GM18505 (cell line): ENCODE measurements at regions not wholly inside any gene's neighbourhood (a gene's known extent, or its start where the extent isn't known, plus 50 kb on each side); places are given as distances from the start of the nearest gene placed in this dataset.

Experiments used
- ATAC-seq: cut with Tn5 transposase; IDR thresholded peaks from one replicate; pipeline ENCODE4 v1.9.1; 2021; ENCODE audit not compliant: unreplicated experiment
- POLR2A ChIP-seq: IDR thresholded peaks from 4 replicates; pipeline ENCODE4 v1.6.1; 2011; ENCODE audit warnings: borderline replicate concordance; ENCODE audit not compliant: insufficient read depth, insufficient read length; ENCODE audit errors: extremely low read depth

- TF ChIP-seq POLR2A: no peak
- ATAC-seq: no peak
Measured at GRCh38 chr4:144494280-144494679, 151.7 kb upstream of the HHIP start.

GRCh38 chr4:144495944-144496343 is 150.0 kb upstream of the HHIP start:
- no peak for TF ChIP-seq POLR2A
- no peak for ATAC-seq

- TF ChIP-seq POLR2A: no peak
- ATAC-seq: peak; percentile 85
Measured at GRCh38 chr4:144499777-144500176, 146.2 kb upstream of the HHIP start.

- no peak for TF ChIP-seq POLR2A
- no peak for ATAC-seq
Measured at GRCh38 chr4:144501231-144501780, 144.7 kb upstream of the HHIP start.

GRCh38 chr4:144504883-144505282 is 141.1 kb upstream of the HHIP start:
- TF ChIP-seq POLR2A: no peak
- ATAC-seq: no peak

- no peak for TF ChIP-seq POLR2A
- no peak for ATAC-seq
Measured at GRCh38 chr4:144507311-144508101, 138.4 kb upstream of the HHIP start.

GRCh38 chr4:144509088-144510015 is 136.6 kb upstream of the HHIP start:
- no peak for ATAC-seq
- no peak for TF ChIP-seq POLR2A

- TF ChIP-seq POLR2A: no peak
- ATAC-seq: no peak
Measured at GRCh38 chr4:144514736-144515135, 131.2 kb upstream of the HHIP start.

GRCh38 chr4:144518181-144518895 is 127.6 kb upstream of the HHIP start:
- no peak for TF ChIP-seq POLR2A
- ATAC-seq: no peak

- no peak for TF ChIP-seq POLR2A
- no peak for ATAC-seq
Measured at GRCh38 chr4:144531841-144532240, 114.1 kb upstream of the HHIP start.

GRCh38 chr4:144547678-144548298 is 98.2 kb upstream of the HHIP start:
- peak; percentile 99 for ATAC-seq
- no peak for TF ChIP-seq POLR2A

- ATAC-seq: no peak
- TF ChIP-seq POLR2A: no peak
Measured at GRCh38 chr4:144556636-144557035, 89.3 kb upstream of the HHIP start.
